ENCODE measurements at regions not wholly inside any gene's neighbourhood (a gene's known extent, or its start where the extent isn't known, plus 50 kb on each side); places are given as distances from the start of the nearest gene placed in this dataset.
"Not testable (repeated sequence)": the region's sequence is repeated elsewhere in the genome, so short reads cannot be mapped to it uniquely, and the experiment has no call there.

DNA sequence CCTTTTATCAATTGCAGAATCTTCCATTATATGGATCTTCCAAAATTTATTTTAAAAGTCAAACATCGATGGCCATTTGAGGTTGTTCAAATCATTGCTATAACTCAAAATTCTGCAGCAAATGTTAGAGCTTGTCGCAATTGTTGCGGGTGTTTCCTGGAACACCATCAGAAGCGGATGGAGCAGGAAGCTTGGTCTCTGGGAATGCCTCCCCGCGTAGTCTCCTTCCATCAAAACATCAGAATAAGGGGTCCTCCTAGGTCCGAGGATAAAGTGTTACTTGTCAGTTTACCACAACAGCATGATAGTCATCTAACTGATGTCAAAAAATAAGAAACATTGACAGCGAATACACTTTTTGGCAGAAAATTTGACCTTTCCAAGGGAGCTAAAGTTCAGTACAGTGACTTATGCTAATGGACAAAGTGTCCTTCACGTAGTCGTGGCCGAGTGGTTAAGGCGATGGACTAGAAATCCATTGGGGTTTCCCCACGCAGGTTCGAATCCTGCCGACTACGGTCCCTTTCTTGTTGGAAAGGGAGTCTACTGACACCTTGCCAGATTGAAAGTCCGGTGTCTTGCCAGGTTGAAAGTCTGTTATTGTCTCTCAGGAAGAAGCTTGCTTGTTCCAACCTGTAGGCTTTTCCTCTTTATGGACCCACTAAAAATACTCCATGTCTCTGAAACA lies 59.0 kb upstream of the ZNF184 start:
- TF ChIP-seq POLR2A (IDR thresholded peaks at IDR 0.05) = no peak
- TF ChIP-seq, protein P1, sequence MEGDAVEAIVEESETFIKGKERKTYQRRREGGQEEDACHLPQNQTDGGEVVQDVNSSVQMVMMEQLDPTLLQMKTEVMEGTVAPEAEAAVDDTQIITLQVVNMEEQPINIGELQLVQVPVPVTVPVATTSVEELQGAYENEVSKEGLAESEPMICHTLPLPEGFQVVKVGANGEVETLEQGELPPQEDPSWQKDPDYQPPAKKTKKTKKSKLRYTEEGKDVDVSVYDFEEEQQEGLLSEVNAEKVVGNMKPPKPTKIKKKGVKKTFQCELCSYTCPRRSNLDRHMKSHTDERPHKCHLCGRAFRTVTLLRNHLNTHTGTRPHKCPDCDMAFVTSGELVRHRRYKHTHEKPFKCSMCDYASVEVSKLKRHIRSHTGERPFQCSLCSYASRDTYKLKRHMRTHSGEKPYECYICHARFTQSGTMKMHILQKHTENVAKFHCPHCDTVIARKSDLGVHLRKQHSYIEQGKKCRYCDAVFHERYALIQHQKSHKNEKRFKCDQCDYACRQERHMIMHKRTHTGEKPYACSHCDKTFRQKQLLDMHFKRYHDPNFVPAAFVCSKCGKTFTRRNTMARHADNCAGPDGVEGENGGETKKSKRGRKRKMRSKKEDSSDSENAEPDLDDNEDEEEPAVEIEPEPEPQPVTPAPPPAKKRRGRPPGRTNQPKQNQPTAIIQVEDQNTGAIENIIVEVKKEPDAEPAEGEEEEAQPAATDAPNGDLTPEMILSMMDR (IDR thresholded peaks at IDR 0.05) = no peak
- Histone ChIP-seq H3K4me1 (no peaks in the 10 kb centered on the region), H3K9me3 (no peaks in the 10 kb centered on the region), H3K36me3 (no peaks in the 10 kb centered on the region), H3K27me3 (peaks cover 0 to 77% (median 23%) of the 10 kb centered on the region in 9 donors), H3K27ac (no peak overlapping the region), H3K4me3 (no peak overlapping the region)
- WGBS, 4 donors = 83 to 88% (median 86%) methylated on average over 17 of the region's 17 CpGs
- no peak for ATAC-seq
- no peak for DNase-seq
- intact Hi-C loops (cut with DNase I) = no loop called here

DNA sequence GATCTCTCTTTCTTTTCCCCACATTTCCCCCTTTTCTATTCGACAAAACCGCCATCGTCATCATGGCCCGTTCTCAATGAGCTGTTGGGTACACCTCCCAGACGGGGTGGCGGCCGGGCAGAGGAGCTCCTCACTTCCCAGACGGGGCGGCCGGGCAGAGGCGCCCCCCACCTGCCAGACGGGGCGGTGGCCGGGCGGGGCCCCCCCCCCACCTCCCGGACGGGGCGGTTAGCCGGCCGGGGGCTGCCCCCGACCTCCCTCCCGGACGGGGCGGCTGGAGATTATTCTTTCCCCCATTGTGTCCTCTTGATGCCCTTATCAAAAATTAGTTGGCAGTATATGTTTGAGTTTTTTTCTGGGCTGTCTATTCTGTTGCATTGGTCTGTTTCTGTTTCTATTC lies 56.9 kb upstream of the ZNF184 start:
- H3K27me3 ChIP-seq = peaks cover 0 to 56% (median 18%) of the 10 kb centered on the region in 9 donors
- DNase-seq; H3K4me3 ChIP-seq; H3K36me3 ChIP-seq; H3K27ac ChIP-seq; intact Hi-C loops (cut with DNase I); H3K4me1 ChIP-seq; H3K9me3 ChIP-seq; ATAC-seq: not testable (repeated sequence)
- 78 to 85% (median 83%) methylated on average over 17 to 24 of the region's 24 CpGs for WGBS, 4 donors

DNA sequence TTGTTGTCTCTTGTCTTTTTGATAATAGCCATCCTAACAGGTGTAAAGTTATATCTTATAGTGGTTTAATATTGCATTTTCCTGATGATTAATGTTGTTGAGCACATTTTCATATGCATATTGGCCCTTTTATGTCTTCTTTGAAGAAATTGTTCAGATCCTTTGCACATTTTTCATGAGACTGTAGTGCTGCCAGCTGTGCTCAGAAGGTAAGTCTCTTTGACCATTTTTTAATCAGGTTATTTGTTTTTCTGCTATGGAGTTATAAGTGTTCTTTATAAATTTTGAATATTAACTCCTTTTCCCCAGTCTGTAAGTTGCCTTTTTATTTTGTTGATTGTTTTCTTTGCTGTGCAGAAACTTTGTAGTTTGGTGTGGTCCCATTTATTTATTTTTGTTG lies 55.8 kb upstream of the ZNF184 start:
- Histone ChIP-seq H3K27ac (no peak overlapping the region), H3K4me1 (no peaks in the 10 kb centered on the region), H3K36me3 (no peaks in the 10 kb centered on the region), H3K9me3 (no peaks in the 10 kb centered on the region), H3K27me3 (peaks cover 0 to 50% (median 16%) of the 10 kb centered on the region in 9 donors), H3K4me3 (no peak overlapping the region)
- TF ChIP-seq, protein P1 (IDR thresholded peaks at IDR 0.05) = no peak
- no peak for TF ChIP-seq POLR2A (IDR thresholded peaks at IDR 0.05)
- DNase-seq = no peak
- intact Hi-C loops (cut with DNase I) = no loop called here
- no peak for ATAC-seq
